HAP-1 (cell line): ENCODE measurements at regions not wholly inside any gene's neighbourhood (a gene's known extent, or its start where the extent isn't known, plus 50 kb on each side); places are given as distances from the start of the nearest gene placed in this dataset.

Experiments used
- DNase-seq, 2 experiments: peaks; one replicate each; pipeline ENCODE4 v3.0.0-alpha.2; 2016 to 2020; ENCODE audit warnings: low spot score in 2 of 2
- H3K27me3 ChIP-seq: fragments of 250-450 bp; sonication (Bioruptor Pico); 2 replicates; pipeline ENCODE4 v1.5.1; 2020; ENCODE audit warnings: low read depth, mild to moderate bottlenecking, moderate library complexity
- H3K36me3 ChIP-seq: fragments of 250-450 bp; sonication (Bioruptor Pico); replicated peaks from 2 replicates; pipeline ENCODE4 v1.5.1; 2020; ENCODE audit warnings: mild to moderate bottlenecking
- H3K4me1 ChIP-seq: fragments of 250-450 bp; sonication (Bioruptor Pico); 2 replicates; pipeline ENCODE4 v1.5.1; 2020; ENCODE audit warnings: mild to moderate bottlenecking
- H3K4me3 ChIP-seq: fragments of 250-450 bp; sonication (Bioruptor Pico); 2 replicates; pipeline ENCODE4 v1.5.1; 2020; ENCODE audit warnings: mild to moderate bottlenecking, moderate library complexity
- H3K9me3 ChIP-seq: fragments of 250-450 bp; sonication (Bioruptor Pico); 2 replicates; pipeline ENCODE4 v1.5.1; 2020; ENCODE audit warnings: mild to moderate bottlenecking, moderate library complexity
- in situ Hi-C: fragments of 300-500 bp; cut with MboI; formaldehyde crosslinking; loops from 3 replicates; pipeline ENCODE4 v1.14.3; 2020; ENCODE audit warnings: low sequenced_read_pairs, inconsistent platforms, mixed read lengths

- no peaks in the 10 kb centered on the region for H3K27me3 ChIP-seq
- in situ Hi-C loops = no loop called here
- H3K9me3 ChIP-seq = no peaks in the 10 kb centered on the region
- no peak overlapping the region for H3K4me3 ChIP-seq
- H3K4me1 ChIP-seq = no peaks in the 10 kb centered on the region
- no peak for DNase-seq
- no peaks in the 10 kb centered on the region for H3K36me3 ChIP-seq
Observed at GRCh38 chr6:1065986-1066385, 245.9 kb upstream of the FOXQ1 start.

DNA sequence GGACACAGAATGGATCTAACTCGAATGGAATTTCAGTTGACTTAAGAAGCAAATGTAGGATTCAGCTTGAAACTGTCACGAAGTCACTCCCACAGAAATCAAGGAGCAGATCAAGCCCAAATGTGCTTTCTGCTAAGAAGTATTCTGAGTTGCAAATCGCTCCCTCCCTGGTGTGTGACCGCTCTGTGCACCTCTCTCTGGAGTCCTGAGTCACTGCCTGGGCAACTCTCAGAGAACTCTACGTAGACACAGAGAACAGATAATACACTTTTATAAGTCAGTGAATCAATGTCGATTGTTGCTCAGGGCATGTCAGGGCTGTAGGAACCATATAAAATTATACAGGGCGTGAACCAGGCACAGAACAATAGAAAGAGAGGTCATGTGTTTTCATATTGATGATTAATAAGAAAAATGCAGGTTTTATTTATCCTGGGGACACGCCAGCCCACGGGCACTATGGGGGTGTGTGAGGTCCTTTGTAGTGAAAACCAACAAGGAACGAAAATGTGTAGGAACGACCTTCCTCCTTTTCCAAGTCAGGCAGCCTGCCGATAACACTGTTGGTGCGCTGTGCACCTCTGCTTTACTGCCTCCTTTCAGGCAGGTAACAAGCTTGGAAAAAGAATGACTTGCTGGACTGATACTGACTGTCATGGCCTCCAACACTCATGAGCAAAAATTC is 248.1 kb upstream of the FOXQ1 start:
- H3K4me3 ChIP-seq = no peak overlapping the region
- H3K9me3 ChIP-seq = no peaks in the 10 kb centered on the region

GRCh38 chr6:1062786-1063545 is 248.9 kb upstream of the FOXQ1 start:
- in situ Hi-C loops = no loop called here
- no peaks in the 10 kb centered on the region for H3K27me3 ChIP-seq
- DNase-seq = no peak

More for the DNA sequence above, 248.1 kb upstream of the FOXQ1 start:
- Histone ChIP-seq H3K36me3 (no peaks in the 10 kb centered on the region), H3K27me3 (no peaks in the 10 kb centered on the region), H3K4me1 (no peaks in the 10 kb centered on the region)
- DNase-seq = no peak
- in situ Hi-C loops = no loop called here

GRCh38 chr6:1059596-1059995 is 252.3 kb upstream of the FOXQ1 start:
- in situ Hi-C loops = no loop called here
- no peak for DNase-seq
- H3K4me3 ChIP-seq = no peak overlapping the region

More at GRCh38 chr6:1062786-1063545, 248.9 kb upstream of the FOXQ1 start:
- Histone ChIP-seq H3K4me3 (no peak overlapping the region), H3K36me3 (no peaks in the 10 kb centered on the region), H3K4me1 (no peaks in the 10 kb centered on the region), H3K9me3 (no peaks in the 10 kb centered on the region)

DNA sequence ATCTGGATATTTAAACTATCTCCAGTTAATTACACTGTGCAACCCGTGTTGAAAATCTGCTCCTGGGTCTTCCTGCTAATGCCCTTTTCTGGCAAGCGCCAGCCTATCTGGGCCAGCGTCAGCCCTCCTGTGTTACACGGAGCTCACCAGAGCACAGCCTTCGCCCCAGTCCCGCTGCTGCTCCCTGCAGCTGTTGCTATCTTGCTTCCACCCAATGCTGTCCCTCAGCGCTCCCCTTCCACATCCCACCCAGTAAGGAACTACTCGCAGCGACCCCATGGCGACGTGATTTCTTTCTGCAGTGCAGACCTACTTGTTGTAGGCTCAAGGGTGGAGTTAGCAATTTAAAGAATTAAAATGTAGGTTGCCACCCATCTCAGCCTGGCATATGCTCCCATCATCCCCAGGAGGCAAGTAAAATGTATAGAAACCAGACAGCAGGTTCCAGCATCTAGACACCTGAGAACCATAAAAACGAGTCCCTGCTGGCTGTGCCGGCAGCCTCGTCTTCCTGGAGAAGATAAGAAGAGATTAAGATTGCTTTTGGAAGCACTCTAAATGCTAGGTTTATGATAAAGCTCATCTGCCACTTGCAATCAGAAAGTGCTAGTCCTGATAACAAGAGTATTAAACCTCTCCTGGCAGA is 254.3 kb upstream of the FOXQ1 start:
- Histone ChIP-seq H3K27me3 (no peaks in the 10 kb centered on the region), H3K4me3 (no peak overlapping the region), H3K4me1 (no peaks in the 10 kb centered on the region), H3K9me3 (no peaks in the 10 kb centered on the region), H3K36me3 (no peaks in the 10 kb centered on the region)
- in situ Hi-C loops = no loop called here
- DNase-seq = no peak

More at GRCh38 chr6:1059596-1059995, 252.3 kb upstream of the FOXQ1 start:
- Histone ChIP-seq H3K36me3 (no peaks in the 10 kb centered on the region), H3K4me1 (no peaks in the 10 kb centered on the region), H3K9me3 (no peaks in the 10 kb centered on the region), H3K27me3 (no peaks in the 10 kb centered on the region)

GRCh38 chr6:1055015-1055921 is 256.6 kb upstream of the FOXQ1 start:
- Histone ChIP-seq H3K36me3 (no peaks in the 10 kb centered on the region), H3K9me3 (no peaks in the 10 kb centered on the region), H3K4me3 (no peak overlapping the region), H3K27me3 (no peaks in the 10 kb centered on the region), H3K4me1 (no peaks in the 10 kb centered on the region)
- DNase-seq = no peak
- in situ Hi-C loops = no loop called here

- Histone ChIP-seq H3K9me3 (no peaks in the 10 kb centered on the region), H3K36me3 (no peaks in the 10 kb centered on the region), H3K27me3 (no peaks in the 10 kb centered on the region), H3K4me3 (no peak overlapping the region), H3K4me1 (no peaks in the 10 kb centered on the region)
- in situ Hi-C loops = no loop called here
- DNase-seq = no peak
Observed at GRCh38 chr6:1054653-1055014, 257.3 kb upstream of the FOXQ1 start.

GRCh38 chr6:1053586-1053985 is 258.3 kb upstream of the FOXQ1 start:
- Histone ChIP-seq H3K4me1 (no peaks in the 10 kb centered on the region), H3K27me3 (no peaks in the 10 kb centered on the region), H3K9me3 (no peaks in the 10 kb centered on the region), H3K4me3 (no peak overlapping the region), H3K36me3 (no peaks in the 10 kb centered on the region)
- in situ Hi-C loops = no loop called here
- no peak for DNase-seq

GRCh38 chr6:1052262-1052661 is 259.6 kb upstream of the FOXQ1 start:
- DNase-seq = no peak
- Histone ChIP-seq H3K27me3 (no peaks in the 10 kb centered on the region), H3K4me1 (no peaks in the 10 kb centered on the region), H3K4me3 (no peak overlapping the region), H3K36me3 (no peaks in the 10 kb centered on the region), H3K9me3 (no peaks in the 10 kb centered on the region)
- in situ Hi-C loops = no loop called here

DNA sequence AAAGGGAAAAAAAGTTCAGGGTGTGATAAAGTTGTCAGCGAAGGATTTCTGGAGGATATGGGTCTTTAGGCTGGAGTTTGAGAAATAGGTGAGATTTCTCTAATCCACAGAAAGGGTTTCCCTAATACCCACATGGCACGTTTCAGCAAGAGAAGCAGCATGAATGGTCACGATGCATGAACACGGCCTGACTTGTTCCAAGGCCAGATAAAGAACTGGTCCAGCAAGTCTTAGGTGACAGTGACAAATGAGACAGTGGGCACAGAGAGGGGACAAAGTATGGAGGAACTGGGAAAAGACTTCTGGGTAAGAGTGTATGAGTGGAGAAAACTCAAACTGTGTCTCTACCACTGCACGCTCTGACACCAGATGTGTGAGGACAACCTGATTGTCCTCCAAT is 262.0 kb upstream of the FOXQ1 start:
- in situ Hi-C loops = no loop called here
- Histone ChIP-seq H3K27me3 (no peaks in the 10 kb centered on the region), H3K9me3 (no peaks in the 10 kb centered on the region), H3K4me3 (no peak overlapping the region), H3K36me3 (no peaks in the 10 kb centered on the region), H3K4me1 (no peaks in the 10 kb centered on the region)
- no peak for DNase-seq

DNA sequence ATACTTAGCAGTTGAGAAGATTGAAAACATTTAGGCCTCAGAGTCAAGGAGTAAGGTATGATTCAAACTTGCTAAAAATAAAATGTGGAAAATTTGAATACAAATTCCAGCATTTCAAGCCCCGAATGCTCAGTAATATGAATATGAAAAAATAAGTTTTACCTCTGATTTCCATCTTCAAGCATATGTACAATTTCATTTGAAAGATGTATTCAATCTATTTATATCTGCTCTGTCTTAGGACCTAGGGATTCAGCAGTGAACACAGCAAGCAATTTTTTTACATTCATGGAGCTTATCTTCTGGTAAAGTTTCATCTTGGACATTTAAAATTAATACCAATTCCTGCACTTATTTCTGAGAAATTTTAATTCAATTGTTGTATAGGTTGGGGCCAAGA is 262.7 kb upstream of the FOXQ1 start:
- Histone ChIP-seq H3K27me3 (no peaks in the 10 kb centered on the region), H3K36me3 (no peaks in the 10 kb centered on the region), H3K9me3 (no peaks in the 10 kb centered on the region), H3K4me3 (no peak overlapping the region), H3K4me1 (no peaks in the 10 kb centered on the region)
- DNase-seq = no peak
- in situ Hi-C loops = no loop called here

DNA sequence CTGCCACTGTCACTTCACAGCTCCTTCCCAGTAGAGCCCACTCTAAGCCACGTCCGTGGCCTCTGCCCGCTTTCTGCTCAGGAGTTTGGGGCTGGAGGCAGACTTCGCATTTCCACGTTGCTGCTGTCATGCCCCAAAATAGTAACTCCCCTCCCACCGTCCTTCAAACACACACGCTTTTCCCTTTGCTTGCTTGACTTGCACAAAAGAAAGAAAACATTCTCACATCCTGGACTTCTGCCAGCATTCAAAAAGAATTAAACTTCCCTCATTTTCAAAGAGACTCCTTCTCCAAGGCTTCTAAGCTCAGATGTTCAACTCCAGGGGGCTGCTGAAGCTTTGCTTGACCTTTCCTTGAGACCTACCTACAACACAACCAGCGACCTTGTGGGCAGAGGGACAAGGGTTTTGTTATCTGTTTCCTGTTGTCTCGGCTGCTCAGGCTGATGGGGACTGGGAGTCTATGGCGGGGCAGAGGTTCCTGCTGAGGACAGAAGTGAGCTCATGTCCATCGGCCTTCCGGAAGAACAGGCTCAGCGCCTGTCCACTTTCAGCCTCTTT is 263.8 kb upstream of the FOXQ1 start:
- H3K4me1 ChIP-seq = no peaks in the 10 kb centered on the region
- no peak overlapping the region for H3K4me3 ChIP-seq
- H3K9me3 ChIP-seq = no peaks in the 10 kb centered on the region
- H3K36me3 ChIP-seq = no peaks in the 10 kb centered on the region
- in situ Hi-C loops = no loop called here
- no peak for DNase-seq
- H3K27me3 ChIP-seq = no peaks in the 10 kb centered on the region

- H3K9me3 ChIP-seq = no peaks in the 10 kb centered on the region
- in situ Hi-C loops = no loop called here
- H3K27me3 ChIP-seq = no peaks in the 10 kb centered on the region
- no peak for DNase-seq
- H3K36me3 ChIP-seq = no peaks in the 10 kb centered on the region
- no peak overlapping the region for H3K4me3 ChIP-seq
- no peaks in the 10 kb centered on the region for H3K4me1 ChIP-seq
Observed at GRCh38 chr6:1045239-1045638, 266.7 kb upstream of the FOXQ1 start.
